ENCODE measurements at regions not wholly inside any gene's neighbourhood (a gene's known extent, or its start where the extent isn't known, plus 50 kb on each side); places are given as distances from the start of the nearest gene placed in this dataset.

DNA sequence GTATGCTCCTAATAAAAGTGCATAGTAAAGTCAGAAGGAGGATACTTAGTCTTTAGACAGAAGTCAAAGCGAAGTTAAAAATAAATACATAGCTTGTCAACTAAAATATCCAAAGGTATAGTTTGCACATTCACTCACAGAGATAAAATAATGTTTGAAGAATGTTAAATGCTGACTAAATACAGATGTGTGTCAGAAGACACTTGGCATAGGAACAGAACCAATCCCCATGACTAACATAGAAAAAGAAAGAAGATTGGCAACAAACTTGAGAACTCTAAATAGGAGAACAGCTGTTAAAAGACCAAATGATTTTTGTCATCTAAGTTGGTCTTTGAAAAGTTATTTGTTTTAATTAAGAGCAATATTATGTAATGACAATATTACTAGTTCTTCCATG, 1172.1 kb upstream of the RAG2 start:
- no peaks in the 10 kb centered on the region for H3K36me3 ChIP-seq
- intact Hi-C loops (cut with DNase I): no loop called here
- H3K9me3 ChIP-seq: no peaks in the 10 kb centered on the region
- DNase-seq: no peak
- H3K27me3 ChIP-seq: no peaks in the 10 kb centered on the region
- H3K4me3 ChIP-seq: no peak overlapping the region
- H3K4me1 ChIP-seq (ENCODE audit: insufficient read depth): no peaks in the 10 kb centered on the region
- 66 to 82% (median 71%) methylated on average over 1 of the region's 1 CpG for WGBS, 3 donors
- TF ChIP-seq, protein P1, sequence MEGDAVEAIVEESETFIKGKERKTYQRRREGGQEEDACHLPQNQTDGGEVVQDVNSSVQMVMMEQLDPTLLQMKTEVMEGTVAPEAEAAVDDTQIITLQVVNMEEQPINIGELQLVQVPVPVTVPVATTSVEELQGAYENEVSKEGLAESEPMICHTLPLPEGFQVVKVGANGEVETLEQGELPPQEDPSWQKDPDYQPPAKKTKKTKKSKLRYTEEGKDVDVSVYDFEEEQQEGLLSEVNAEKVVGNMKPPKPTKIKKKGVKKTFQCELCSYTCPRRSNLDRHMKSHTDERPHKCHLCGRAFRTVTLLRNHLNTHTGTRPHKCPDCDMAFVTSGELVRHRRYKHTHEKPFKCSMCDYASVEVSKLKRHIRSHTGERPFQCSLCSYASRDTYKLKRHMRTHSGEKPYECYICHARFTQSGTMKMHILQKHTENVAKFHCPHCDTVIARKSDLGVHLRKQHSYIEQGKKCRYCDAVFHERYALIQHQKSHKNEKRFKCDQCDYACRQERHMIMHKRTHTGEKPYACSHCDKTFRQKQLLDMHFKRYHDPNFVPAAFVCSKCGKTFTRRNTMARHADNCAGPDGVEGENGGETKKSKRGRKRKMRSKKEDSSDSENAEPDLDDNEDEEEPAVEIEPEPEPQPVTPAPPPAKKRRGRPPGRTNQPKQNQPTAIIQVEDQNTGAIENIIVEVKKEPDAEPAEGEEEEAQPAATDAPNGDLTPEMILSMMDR (IDR thresholded peaks at IDR 0.05): no peak
- TF ChIP-seq EP300 (IDR thresholded peaks at IDR 0.05) (no peak), POLR2A (IDR thresholded peaks at IDR 0.05) (no peak)
- H3K27ac ChIP-seq: no peak overlapping the region

GRCh38 chr11:37762079-37762478, 1164.0 kb upstream of the RAG2 start:
- intact Hi-C loops (cut with DNase I): no loop called here
- H3K27me3 ChIP-seq: no peaks in the 10 kb centered on the region
- WGBS, 3 donors: 93 to 94% (median 94%) methylated on average over 3 of the region's 3 CpGs
- no peaks in the 10 kb centered on the region for H3K36me3 ChIP-seq
- DNase-seq: no peak
- TF ChIP-seq POLR2A (IDR thresholded peaks at IDR 0.05) (no peak), EP300 (IDR thresholded peaks at IDR 0.05) (no peak)
- TF ChIP-seq, protein P1 (IDR thresholded peaks at IDR 0.05): no peak
- H3K27ac ChIP-seq: no peak overlapping the region
- no peaks in the 10 kb centered on the region for H3K4me1 ChIP-seq (ENCODE audit: insufficient read depth)
- H3K9me3 ChIP-seq: no peaks in the 10 kb centered on the region
- H3K4me3 ChIP-seq: no peak overlapping the region

DNA sequence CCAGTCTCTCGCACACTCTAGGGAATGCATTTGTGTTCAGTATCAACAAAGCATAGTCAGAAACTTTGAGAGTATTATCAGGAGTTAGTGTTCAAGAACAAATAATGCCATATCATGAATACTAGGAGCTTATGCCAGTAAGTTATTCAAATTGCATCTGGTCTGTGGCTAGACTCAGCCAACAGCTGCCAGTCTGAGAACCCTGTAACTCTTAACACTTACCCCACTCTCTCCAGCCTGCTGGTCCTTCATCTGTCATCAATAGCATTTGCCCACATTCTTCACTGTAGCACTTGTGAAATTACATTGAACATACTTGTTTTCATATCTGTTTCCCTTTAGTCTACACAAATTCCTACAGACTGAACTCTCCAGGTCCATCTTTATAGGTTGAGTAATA, 1157.5 kb upstream of the RAG2 start:
- intact Hi-C loops (cut with DNase I): no loop called here
- no peaks in the 10 kb centered on the region for H3K4me1 ChIP-seq (ENCODE audit: insufficient read depth)
- no peak for TF ChIP-seq EP300 (IDR thresholded peaks at IDR 0.05)
- TF ChIP-seq, protein P1 (IDR thresholded peaks at IDR 0.05): no peak
- no peak for TF ChIP-seq POLR2A (IDR thresholded peaks at IDR 0.05)
- H3K36me3 ChIP-seq: no peaks in the 10 kb centered on the region
- DNase-seq: no peak
- 89 to 98% (median 91%) methylated on average over 1 of the region's 1 CpG for WGBS, 3 donors
- H3K27ac ChIP-seq: no peak overlapping the region
- H3K27me3 ChIP-seq: no peaks in the 10 kb centered on the region
- H3K4me3 ChIP-seq: no peak overlapping the region
- H3K9me3 ChIP-seq: no peaks in the 10 kb centered on the region

GRCh38 chr11:37748641-37749040, 1150.6 kb upstream of the RAG2 start:
- H3K4me3 ChIP-seq: no peak overlapping the region
- no peak for TF ChIP-seq EP300 (IDR thresholded peaks at IDR 0.05)
- no peak for TF ChIP-seq POLR2A (IDR thresholded peaks at IDR 0.05)
- TF ChIP-seq, protein P1 (IDR thresholded peaks at IDR 0.05): no peak
- H3K27me3 ChIP-seq: no peaks in the 10 kb centered on the region
- no peaks in the 10 kb centered on the region for H3K36me3 ChIP-seq
- H3K4me1 ChIP-seq (ENCODE audit: insufficient read depth): no peaks in the 10 kb centered on the region
- intact Hi-C loops (cut with DNase I): no loop called here
- H3K9me3 ChIP-seq: no peaks in the 10 kb centered on the region
- DNase-seq: no peak
- no peak overlapping the region for H3K27ac ChIP-seq

GRCh38 chr11:37747121-37747520, 1149.1 kb upstream of the RAG2 start:
- TF ChIP-seq, protein P1 (IDR thresholded peaks at IDR 0.05): no peak
- TF ChIP-seq POLR2A (IDR thresholded peaks at IDR 0.05): no peak
- no peak for TF ChIP-seq EP300 (IDR thresholded peaks at IDR 0.05)
- Histone ChIP-seq H3K4me1 (ENCODE audit: insufficient read depth) (no peaks in the 10 kb centered on the region), H3K4me3 (no peak overlapping the region), H3K36me3 (no peaks in the 10 kb centered on the region), H3K27ac (no peak overlapping the region), H3K9me3 (no peaks in the 10 kb centered on the region), H3K27me3 (no peaks in the 10 kb centered on the region)
- 84 to 94% (median 88%) methylated on average over 2 of the region's 2 CpGs for WGBS, 3 donors
- intact Hi-C loops (cut with DNase I): no loop called here
- no peak for DNase-seq

Measured in ovary (tissue), 7 donors.